Trophoblast cell (in vitro differentiated cells and primary cell): ENCODE measurements at regions not wholly inside any gene's neighbourhood (a gene's known extent, or its start where the extent isn't known, plus 50 kb on each side); places are given as distances from the start of the nearest gene placed in this dataset.
A peak's percentile ranks its signal among the peaks of the same experiment; 100 is the strongest.
"Not testable (repeated sequence)": the region's sequence is repeated elsewhere in the genome, so short reads cannot be mapped to it uniquely, and the experiment has no call there.

Source experiments
- DNase-seq, 2 donors: peaks; one replicate each; pipeline ENCODE4 v3.0.0-alpha.2; 2016
- H2AFZ ChIP-seq: 2 replicates; pipeline ENCODE4 v1.6.1; 2013; ENCODE audit warnings: low read length, moderate library complexity, mild to moderate bottlenecking; ENCODE audit not compliant: insufficient read depth, poor library complexity
- H2AK5ac ChIP-seq: 2 replicates; pipeline ENCODE4 v1.6.1; 2013; ENCODE audit warnings: mild to moderate bottlenecking, low read length
- H2BK120ac ChIP-seq: 2 replicates; pipeline ENCODE4 v1.6.1; 2013; ENCODE audit warnings: low read length, mild to moderate bottlenecking, moderate library complexity; ENCODE audit not compliant: insufficient read depth, poor library complexity
- H2BK12ac ChIP-seq: 2 replicates; pipeline ENCODE4 v1.6.1; 2013; ENCODE audit warnings: mild to moderate bottlenecking, low read length, moderate library complexity
- H2BK5ac ChIP-seq: 2 replicates; pipeline ENCODE4 v1.6.1; 2013; ENCODE audit warnings: low read length, low read depth, moderate library complexity, mild to moderate bottlenecking; ENCODE audit not compliant: poor library complexity
- H3K14ac ChIP-seq: 2 replicates; pipeline ENCODE4 v1.6.1; 2013; ENCODE audit warnings: mild to moderate bottlenecking, low read length
- H3K18ac ChIP-seq: 2 replicates; pipeline ENCODE4 v1.6.1; 2013; ENCODE audit warnings: mild to moderate bottlenecking, low read length
- H3K23ac ChIP-seq: 2 replicates; pipeline ENCODE4 v1.6.1; 2013; ENCODE audit warnings: low read length
- H3K27ac ChIP-seq: 2 replicates; pipeline ENCODE4 v1.5.1; 2013; ENCODE audit warnings: low read depth, mild to moderate bottlenecking, inconsistent platforms, low read length, moderate library complexity
- H3K27me3 ChIP-seq: 2 replicates; pipeline ENCODE4 v1.6.1; 2013; ENCODE audit warnings: inconsistent platforms, mild to moderate bottlenecking, low read length, moderate library complexity; ENCODE audit not compliant: insufficient read depth
- H3K36me3 ChIP-seq, 2 experiments: 1 replicate in 1 of 2; 2 replicates in 1 of 2; pipeline ENCODE4 v1.6.1; 2013; ENCODE audit warnings: low read length in 2 of 2, mild to moderate bottlenecking in 2 of 2, moderate library complexity in 1 of 2; ENCODE audit not compliant: insufficient read depth in 2 of 2, control insufficient read depth in 1 of 2
- H3K4ac ChIP-seq: 2 replicates; pipeline ENCODE4 v1.6.1; 2013; ENCODE audit warnings: low read depth, mild to moderate bottlenecking, low read length, moderate library complexity
- H3K4me1 ChIP-seq, 2 experiments: 1 replicate in 1 of 2; 2 replicates in 1 of 2; pipeline ENCODE4 v1.6.1; 2013; ENCODE audit warnings: low read length in 2 of 2, mild to moderate bottlenecking in 2 of 2, moderate library complexity in 1 of 2; ENCODE audit not compliant: insufficient read depth in 2 of 2, control insufficient read depth in 1 of 2
- H3K4me2 ChIP-seq: 2 replicates; pipeline ENCODE4 v1.6.1; 2013; ENCODE audit warnings: inconsistent platforms, mild to moderate bottlenecking, low read length, moderate library complexity
- H3K4me3 ChIP-seq: 2 replicates; pipeline ENCODE4 v1.5.1; 2013; ENCODE audit warnings: mild to moderate bottlenecking, low read depth, low read length, inconsistent platforms
- H3K79me1 ChIP-seq: one replicate; pipeline ENCODE4 v1.6.1; 2013; ENCODE audit warnings: low read length
- H3K79me2 ChIP-seq: 2 replicates; pipeline ENCODE4 v1.6.1; 2013; ENCODE audit warnings: low read length, mild to moderate bottlenecking; ENCODE audit not compliant: control insufficient read depth, insufficient read depth, poor library complexity
- H3K9ac ChIP-seq: 2 replicates; pipeline ENCODE4 v1.6.1; 2013; ENCODE audit warnings: mild to moderate bottlenecking, low read length
- H3K9me3 ChIP-seq: 2 replicates; pipeline ENCODE4 v1.6.1; 2013; ENCODE audit warnings: low read depth, mild to moderate bottlenecking, control low read depth, inconsistent platforms, low read length; ENCODE audit not compliant: insufficient read depth
- H4K12ac ChIP-seq: 2 replicates; pipeline ENCODE4 v1.6.1; 2013; ENCODE audit warnings: low read depth, mild to moderate bottlenecking, low read length, moderate library complexity
- H4K8ac ChIP-seq: 2 replicates; pipeline ENCODE4 v1.6.1; 2013; ENCODE audit warnings: low read depth, mild to moderate bottlenecking, low read length, moderate library complexity
- H4K91ac ChIP-seq: one replicate; pipeline ENCODE4 v1.6.1; 2013; ENCODE audit warnings: low read depth, mild to moderate bottlenecking, low read length, moderate library complexity
- WGBS: extraction: QIAGEN DNeasy Blood & Tissue Kit; methylation state at CpG from one replicate; pipeline ENCODE4 v1.1.7; 2013; ENCODE audit warnings: missing lambda C conversion rate; ENCODE audit not compliant: insufficient read length, insufficient coverage; ENCODE audit errors: extremely low coverage; 5-methylcytosine and 5-hydroxymethylcytosine counted together

GRCh38 chr11:46178513-46178912, 57.3 kb upstream of the PHF21A start:
- Histone ChIP-seq H4K8ac (no peak overlapping the region), H3K79me1 (no peaks in the 10 kb centered on the region)

GRCh38 chr11:46176421-46176820, 55.2 kb upstream of the PHF21A start:
- Histone ChIP-seq H4K8ac (no peak overlapping the region), H3K4ac (no peak overlapping the region), H3K4me2 (no peak overlapping the region), H3K79me1 (no peaks in the 10 kb centered on the region), H2BK5ac (no peak overlapping the region), H3K14ac (no peak overlapping the region), H2BK120ac (no peak overlapping the region), H3K18ac (no peak overlapping the region), H3K4me1 (no peaks in the 10 kb centered on the region), H2AK5ac (no peak overlapping the region), H2AFZ (no peak overlapping the region), H3K23ac (no peak overlapping the region), H2BK12ac (no peak overlapping the region), H4K91ac (no peak overlapping the region), H3K9ac (no peak overlapping the region), H3K27ac (no peak overlapping the region), H3K36me3 (no peaks in the 10 kb centered on the region), H3K27me3 (no peaks in the 10 kb centered on the region), H3K4me3 (no peak overlapping the region), H4K12ac (no peak overlapping the region), H3K9me3 (no peaks in the 10 kb centered on the region), H3K79me2 (no peaks in the 10 kb centered on the region)
- DNase-seq: no peak
- WGBS: no CpG with 5 or more reads among the region's 4 CpGs

More at GRCh38 chr11:46178513-46178912, 57.3 kb upstream of the PHF21A start:
- Histone ChIP-seq H2BK12ac (no peak overlapping the region), H3K79me2 (no peaks in the 10 kb centered on the region), H4K12ac (no peak overlapping the region), H3K4me2 (no peak overlapping the region), H2BK5ac (no peak overlapping the region), H2AFZ (no peak overlapping the region), H3K14ac (no peak overlapping the region), H3K23ac (no peak overlapping the region), H3K36me3 (no peaks in the 10 kb centered on the region), H3K4me3 (no peak overlapping the region), H3K18ac (no peak overlapping the region), H3K27me3 (no peaks in the 10 kb centered on the region), H2BK120ac (no peak overlapping the region), H4K91ac (no peak overlapping the region), H3K4me1 (no peaks in the 10 kb centered on the region), H3K9ac (no peak overlapping the region), H2AK5ac (no peak overlapping the region), H3K27ac (no peak overlapping the region), H3K4ac (no peak overlapping the region), H3K9me3 (peaks cover 2% of the 10 kb centered on the region)
- no CpG with 5 or more reads among the region's 4 CpGs for WGBS
- no peak for DNase-seq

GRCh38 chr11:46175401-46176002, 54.2 kb upstream of the PHF21A start:
- Histone ChIP-seq H3K9ac (no peak overlapping the region), H2BK12ac (no peak overlapping the region), H2BK120ac (no peak overlapping the region), H3K4me2 (no peak overlapping the region), H4K8ac (no peak overlapping the region), H2AFZ (no peak overlapping the region), H3K18ac (no peak overlapping the region), H3K4me3 (no peak overlapping the region), H3K9me3 (no peaks in the 10 kb centered on the region), H2BK5ac (no peak overlapping the region), H3K79me2 (no peaks in the 10 kb centered on the region), H3K27ac (no peak overlapping the region), H3K4me1 (no peaks in the 10 kb centered on the region), H3K36me3 (no peaks in the 10 kb centered on the region), H3K23ac (peak overlapping the region; percentile 62), H2AK5ac (no peak overlapping the region), H4K12ac (no peak overlapping the region), H4K91ac (no peak overlapping the region), H3K79me1 (no peaks in the 10 kb centered on the region), H3K27me3 (no peaks in the 10 kb centered on the region), H3K14ac (no peak overlapping the region), H3K4ac (no peak overlapping the region)
- no CpG with 5 or more reads among the region's 7 CpGs for WGBS
- DNase-seq: no peak

GRCh38 chr11:46171693-46172092, 50.4 kb upstream of the PHF21A start:
- not testable (repeated sequence) for H3K4me2 ChIP-seq, DNase-seq, H2BK120ac ChIP-seq, H3K14ac ChIP-seq, H3K9ac ChIP-seq, H3K79me2 ChIP-seq, H3K9me3 ChIP-seq, H3K4me1 ChIP-seq, H4K8ac ChIP-seq, H3K23ac ChIP-seq, H3K4ac ChIP-seq, H2BK12ac ChIP-seq, H2AK5ac ChIP-seq, H3K18ac ChIP-seq, H2BK5ac ChIP-seq, H3K36me3 ChIP-seq, H2AFZ ChIP-seq, H3K27me3 ChIP-seq, H4K12ac ChIP-seq, H3K4me3 ChIP-seq, H3K27ac ChIP-seq, H4K91ac ChIP-seq, H3K79me1 ChIP-seq
- no CpG with 5 or more reads among the region's 7 CpGs for WGBS
